NK-92 treated with Interleukin-12 subunit alpha and Interleukin-12 subunit beta, amount 100 ng/mL, for 24 hours (cell line): ENCODE measurements at regions not wholly inside any gene's neighbourhood (a gene's known extent, or its start where the extent isn't known, plus 50 kb on each side); places are given as distances from the start of the nearest gene placed in this dataset.
"Not testable (repeated sequence)": the region's sequence is repeated elsewhere in the genome, so short reads cannot be mapped to it uniquely, and the experiment has no call there.

ENCODE experiments used
- DNase-seq: peaks from one replicate; lab custom pipeline; 2025; lab: John Stamatoyannopoulos, UW

DNA sequence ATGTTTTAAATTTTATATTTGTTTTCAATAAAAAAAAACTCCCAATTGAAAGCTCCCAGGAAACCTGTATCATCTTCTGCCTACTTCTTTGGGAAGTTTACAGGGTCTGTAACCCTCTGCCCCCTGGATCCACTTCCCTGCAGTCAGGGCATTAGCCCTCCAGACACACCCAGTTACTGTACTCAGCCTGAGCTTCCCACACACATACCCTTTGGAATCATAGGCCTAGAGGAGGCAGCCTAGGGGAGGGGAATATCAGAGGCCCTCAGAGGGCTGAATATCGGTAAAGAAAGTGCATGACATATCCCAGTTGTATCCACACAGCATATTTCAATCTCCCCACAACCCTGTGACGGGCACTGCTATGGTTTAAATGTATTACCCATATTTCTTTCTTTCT is 56.2 kb upstream of the TFPI start:
- not testable (repeated sequence) for DNase-seq

DNA sequence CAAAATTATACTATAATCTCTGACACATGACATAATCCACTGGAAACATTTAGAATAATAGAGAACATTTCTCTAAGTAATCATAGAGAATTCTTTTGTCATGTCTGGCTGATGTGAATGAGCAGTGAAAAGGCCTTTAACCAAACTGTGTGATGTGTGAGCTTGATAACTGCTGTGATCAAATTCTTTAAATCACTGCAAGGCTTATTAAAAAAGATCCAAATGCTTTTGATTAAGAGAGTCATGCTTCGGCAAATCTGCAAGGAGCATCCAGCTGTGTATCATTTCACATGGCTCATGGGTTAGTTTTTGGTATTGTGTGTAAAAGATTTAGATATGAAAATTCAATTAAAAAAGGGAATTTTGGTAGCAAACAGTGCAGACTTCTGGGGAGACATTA is 58.6 kb upstream of the TFPI start:
- no peak for DNase-seq

DNA sequence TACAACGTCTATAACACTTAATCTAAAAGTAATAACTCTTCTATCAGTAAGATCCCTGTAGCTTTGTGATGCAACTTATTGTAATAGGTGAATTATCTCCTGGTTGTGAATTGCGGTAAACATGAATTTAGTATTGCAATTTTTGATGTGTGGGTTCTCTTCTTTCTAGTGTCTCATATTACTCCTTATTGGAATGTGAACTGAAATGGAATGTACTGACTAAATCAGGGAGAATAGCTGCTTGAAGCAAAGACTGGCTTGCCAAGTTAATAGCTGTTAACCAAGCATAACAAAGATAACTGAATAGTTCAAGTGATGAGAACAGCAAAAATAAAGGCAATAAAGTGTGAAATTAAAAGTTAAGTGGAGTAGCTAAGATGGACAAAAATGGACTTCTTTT is 60.5 kb upstream of the TFPI start:
- DNase-seq = no peak

DNA sequence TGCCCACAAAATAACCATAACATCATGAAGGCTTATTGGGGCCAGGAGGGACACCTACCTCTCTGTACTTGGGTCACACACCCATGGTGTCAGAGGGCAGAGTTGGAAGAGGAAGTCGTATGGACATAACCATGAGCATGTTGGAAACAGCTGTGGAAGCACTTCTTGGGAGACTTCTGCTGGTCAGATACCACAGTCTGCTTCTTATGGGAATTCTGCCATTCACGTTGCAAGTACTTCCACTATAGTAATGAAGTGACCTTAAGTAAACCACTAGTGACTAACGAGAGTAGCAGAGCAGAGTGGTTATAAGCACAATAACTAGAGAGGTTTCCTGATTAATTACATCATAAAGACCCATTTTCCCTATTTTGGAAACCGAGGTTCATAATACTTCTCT is 61.1 kb upstream of the TFPI start:
- DNase-seq = no peak

DNA sequence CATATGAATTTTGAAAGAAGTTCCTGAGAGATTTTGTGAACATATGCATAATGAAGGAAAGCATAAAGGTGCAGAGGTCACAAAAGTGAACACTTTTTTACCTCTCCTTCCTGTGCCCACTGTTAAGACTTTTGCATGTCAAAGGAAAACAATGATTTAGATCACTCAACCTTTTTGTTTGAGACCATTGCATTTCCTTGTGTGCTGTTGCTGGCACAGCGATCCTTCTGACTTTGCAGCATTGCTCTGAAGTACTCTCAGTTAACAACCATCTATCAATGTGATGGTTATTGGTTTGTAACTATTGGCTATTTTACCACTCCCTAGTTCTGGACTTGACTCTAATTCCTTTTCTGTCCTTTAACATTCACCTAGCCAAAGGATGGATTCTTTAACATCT is 61.7 kb upstream of the TFPI start:
- no peak for DNase-seq

DNA sequence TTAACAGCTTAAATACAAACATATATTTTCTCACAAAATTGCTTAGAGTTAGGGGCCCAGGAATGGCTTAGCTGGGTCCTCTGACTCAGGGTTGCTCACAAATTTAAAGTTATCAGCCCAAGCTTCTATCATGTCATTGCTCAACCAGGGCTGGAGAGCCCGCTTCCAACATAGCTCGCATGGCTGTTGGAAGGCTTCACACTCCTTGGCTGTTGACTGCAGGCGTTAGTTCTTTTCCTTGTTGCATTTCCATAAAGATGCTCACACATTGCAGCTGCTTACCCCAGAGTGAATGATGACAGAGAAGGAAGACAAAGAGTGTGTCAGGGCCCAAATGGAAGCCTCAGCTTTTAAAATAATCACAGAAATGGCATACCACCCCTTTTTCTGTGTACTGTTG is 62.9 kb upstream of the TFPI start:
- no peak for DNase-seq

DNA sequence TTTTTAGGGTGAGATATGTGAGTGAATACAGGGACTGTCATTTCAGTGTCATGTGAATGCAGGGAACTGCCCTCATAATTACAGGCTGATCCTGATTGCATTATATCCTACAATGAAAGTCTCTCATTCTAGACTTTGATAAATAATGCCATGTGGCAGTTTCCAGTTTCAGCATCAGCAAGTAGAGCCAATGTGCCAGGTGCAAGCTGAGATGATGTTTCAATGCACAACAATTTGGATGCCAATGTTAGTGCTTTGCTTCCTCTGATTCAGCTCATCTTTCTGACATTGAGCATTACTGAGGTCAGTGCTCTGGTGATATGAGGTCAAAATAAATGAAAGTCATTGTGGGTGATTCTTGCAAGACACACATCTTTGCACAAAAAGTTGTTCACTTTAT is 63.7 kb upstream of the TFPI start:
- DNase-seq = no peak

DNA sequence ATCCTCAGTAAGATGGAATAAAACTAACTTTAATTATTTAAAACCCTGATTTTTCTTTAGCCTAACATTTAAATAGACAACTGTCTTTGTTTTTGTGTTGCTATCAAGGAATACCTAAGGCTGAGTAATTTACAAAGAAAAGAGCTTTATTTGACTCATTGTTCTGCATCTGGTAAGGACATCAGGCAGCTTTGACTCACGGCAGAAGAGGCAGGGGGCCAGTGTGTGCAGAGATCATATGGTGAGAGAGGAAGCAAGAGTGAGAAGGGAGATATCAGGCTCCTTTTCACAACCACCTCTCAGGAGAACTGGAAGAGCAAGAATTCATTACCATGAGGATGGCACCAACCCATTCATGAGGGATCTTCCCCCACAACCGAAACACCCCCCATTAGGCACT is 64.6 kb upstream of the TFPI start:
- DNase-seq = no peak

DNA sequence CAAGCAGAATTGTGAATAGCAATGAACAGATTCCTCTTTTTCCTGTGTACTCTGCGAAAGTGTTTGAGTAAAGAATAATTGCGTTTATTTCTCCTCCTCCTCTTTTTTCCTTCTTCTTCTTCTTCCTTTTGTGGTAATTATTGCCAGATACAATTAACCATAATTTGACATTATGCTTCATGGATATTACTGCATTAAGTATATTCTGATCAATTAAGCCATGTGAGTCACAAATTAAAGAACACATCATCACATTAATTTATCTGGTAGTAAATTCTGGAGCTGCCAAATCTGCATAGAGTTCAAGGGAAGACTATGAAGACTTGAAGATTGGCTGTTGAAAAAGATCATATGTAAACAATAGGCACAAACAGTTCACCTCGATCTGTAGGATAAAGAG is 72.9 kb upstream of the TFPI start:
- no peak for DNase-seq

DNA sequence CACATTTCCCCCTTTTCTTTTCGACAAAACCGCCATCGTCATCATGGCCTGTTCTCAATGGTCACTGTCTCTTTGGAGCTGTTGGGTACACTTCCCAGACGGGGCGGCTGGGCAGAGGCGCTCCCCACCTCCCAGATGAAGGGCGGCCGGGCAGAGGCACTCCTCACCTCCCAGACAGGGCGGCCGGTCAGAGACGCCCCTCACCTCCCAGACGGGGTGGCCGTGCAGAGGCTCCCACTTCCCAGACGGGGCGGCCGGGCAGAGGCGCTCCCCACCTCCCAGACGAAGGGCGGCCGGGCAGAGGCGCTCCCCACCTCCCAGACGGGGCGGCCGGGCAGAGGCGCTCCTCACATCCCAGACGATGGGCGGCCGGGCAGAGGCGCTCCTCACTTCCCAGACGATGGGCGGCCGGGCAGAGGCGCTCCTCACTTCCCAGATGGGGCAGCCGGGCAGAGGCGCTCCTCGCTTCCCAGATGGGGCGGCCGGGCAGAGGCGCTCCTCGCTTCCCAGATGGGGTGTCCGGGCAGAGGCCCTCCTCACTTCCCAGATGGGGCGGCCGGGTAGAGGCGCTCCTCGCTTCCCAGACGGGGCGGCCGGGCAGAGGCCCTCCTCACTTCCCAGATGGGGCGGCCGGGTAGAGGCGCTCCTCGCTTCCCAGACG is 82.6 kb upstream of the TFPI start:
- not testable (repeated sequence) for DNase-seq

DNA sequence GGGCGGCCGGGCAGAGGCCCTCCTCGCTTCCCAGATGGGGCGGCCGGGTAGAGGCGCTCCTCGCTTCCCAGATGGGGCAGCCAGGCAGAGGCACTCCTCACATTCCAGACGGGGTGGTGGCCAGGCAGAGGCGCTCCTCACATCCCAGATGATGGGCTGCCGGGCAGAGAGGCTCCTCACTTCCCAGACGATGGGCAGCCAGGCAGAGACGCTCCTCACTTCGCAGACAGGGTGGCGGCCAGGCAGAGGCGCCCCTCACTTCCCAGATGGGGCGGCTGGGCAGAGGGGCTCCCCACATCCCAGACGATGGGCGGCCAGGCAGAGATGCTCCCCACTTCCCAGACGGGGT is 83.1 kb upstream of the TFPI start:
- not testable (repeated sequence) for DNase-seq

DNA sequence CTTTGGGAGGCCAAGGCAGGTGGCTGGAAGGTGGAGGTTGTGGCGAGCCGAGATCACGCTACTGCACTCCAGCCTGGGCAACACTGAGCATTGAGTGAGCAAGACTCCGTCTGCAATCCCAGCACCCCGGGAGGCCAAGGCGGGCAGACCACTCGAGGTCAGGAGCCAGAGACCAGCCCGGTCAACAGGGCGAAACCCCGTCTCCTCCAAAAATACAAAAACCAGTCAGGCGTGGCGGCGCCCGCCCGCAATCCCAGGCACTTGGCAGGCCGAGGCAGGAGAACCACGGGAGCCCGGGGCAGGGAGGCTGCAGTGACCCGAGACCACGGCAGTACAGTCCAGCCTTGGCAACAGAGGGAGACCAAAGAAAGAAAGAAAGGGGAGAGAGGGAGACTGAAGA is 83.5 kb upstream of the TFPI start:
- DNase-seq = not testable (repeated sequence)

DNA sequence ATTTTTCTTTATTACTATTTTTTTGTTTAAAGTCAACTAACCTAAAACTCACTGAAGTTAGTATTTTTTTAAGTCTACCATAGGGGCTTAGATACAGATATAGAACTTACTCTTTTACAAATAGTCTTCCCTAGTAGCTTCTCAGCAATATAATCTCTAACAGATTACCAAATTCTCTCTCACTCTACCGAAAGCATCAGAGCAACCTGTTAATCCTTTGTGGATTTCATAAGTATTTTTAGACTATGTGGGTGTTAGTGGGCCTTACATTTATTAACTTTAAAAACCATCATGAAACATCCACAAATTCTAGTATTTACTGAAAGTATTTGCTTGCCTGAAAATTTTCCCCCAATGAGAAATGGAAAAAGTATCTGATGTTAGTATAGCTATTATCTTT is 84.6 kb upstream of the TFPI start:
- DNase-seq = no peak

DNA sequence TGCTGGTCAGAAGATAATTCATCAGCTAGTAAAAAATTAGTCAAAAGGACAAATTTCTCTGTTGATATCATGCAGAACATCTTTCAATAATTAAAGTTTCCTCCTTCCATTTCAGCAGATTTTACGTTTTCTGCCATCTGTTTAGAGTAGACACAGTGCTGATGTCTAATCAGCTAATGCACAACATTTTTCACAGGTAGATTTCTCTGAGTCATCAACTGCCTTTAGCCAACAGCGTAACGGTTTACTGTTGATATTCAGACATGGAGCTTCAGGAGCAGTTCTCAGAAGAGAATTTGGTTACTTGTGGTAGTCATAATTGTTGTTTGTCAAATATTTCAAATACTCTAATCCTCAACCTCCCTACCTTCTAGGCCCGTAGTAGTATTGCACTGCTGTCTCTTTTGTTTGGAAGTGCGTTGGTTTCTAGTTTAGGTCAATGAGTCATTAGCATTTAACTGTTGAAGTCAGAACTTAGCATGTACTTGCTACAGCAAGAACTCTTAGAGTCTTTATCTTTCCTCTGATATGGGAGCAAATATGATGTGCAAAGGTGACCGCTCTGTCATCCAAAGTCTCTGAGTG is 86.8 kb upstream of the TFPI start:
- DNase-seq = no peak

DNA sequence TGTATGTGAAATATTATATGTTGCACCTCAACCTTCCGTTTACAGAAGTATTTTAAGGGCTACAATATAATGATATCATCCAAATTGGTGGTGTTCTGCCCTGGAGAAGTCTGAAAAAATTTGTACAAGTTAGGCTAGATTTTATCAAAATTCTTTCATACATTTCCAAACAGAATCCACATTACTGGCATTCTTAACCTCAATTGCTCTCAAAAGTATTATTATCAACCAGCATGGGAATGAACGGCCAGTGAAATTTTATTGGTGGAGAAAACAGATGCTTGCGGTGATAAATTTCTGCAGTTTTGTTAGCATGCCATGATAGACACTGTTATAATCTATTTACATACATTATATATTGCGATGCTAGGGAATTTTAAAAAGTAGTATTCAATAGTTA is 88.3 kb upstream of the TFPI start:
- DNase-seq = no peak

DNA sequence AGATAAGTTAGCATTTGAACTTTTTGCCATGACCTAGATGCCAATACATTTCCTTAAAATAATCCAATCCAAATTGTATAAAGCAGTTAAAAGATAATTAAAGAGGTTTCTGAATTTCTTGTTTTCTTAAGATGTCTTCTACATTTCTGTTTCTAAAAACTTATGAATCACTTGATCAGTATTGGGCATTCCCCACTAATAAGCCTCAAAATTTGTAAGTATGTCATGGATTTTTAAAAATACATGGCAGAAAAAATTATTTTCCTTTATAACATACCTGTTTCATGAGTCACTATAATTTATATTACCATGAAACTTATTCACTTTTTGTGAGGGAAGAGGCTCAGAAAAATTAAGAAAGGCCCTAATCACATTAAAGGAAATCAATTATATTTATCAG is 90.3 kb upstream of the TFPI start:
- DNase-seq = no peak

DNA sequence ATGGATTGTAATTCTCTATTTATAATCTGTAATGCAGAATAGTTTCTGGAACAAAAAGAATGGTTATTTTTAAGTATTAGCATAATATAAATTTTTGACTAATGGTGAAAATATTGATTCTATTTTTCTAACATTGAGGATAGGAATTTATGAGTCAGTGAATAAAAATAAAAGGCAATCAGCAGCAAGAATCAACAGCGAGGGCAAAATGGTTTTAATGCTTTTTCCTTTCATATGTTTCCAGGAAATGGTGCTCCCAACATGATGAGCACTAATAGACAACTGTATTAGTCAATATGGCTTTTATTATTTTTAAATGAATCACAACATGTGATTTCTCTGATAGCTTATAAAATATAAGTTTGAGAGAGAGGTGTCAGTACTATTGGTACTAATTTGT is 90.7 kb upstream of the TFPI start:
- DNase-seq = no peak

DNA sequence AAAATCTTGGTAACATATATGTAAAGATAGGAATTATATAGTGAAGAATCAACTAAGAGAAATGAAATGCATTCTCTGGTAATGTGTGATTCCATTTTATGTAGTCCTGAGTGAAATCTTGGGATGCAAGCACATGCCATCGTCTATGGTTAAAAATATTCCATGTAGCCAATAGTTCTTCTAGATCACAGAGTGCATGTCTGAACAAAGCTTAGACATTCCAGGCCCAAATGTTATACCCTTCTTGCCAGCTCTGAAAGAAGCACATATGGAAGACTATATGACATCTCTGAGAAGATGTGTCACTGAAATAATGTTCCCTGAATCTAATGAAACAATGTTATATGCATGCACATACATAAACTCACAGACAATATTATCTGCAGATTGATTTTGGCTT is 92.3 kb upstream of the TFPI start:
- DNase-seq = no peak

DNA sequence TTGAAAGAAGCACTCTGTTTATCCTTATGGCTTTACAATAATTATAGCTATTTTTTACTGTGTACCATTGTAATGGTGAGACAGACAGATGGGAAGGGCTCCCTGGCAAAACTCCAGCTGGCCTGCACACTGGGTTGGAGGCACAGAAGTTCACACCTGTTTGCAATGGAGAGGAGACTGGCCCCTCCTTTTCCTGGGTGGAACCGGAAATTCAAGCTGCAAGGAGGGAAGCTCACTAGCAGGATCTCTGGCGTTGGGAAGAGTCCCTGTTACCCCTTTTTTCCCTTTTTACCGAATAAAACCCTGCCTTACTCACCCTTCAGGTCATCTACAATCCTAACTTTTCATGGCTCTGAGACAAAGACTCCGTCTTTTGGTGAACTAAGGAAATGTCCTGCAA is 100.3 kb upstream of the TFPI start:
- DNase-seq = no peak

DNA sequence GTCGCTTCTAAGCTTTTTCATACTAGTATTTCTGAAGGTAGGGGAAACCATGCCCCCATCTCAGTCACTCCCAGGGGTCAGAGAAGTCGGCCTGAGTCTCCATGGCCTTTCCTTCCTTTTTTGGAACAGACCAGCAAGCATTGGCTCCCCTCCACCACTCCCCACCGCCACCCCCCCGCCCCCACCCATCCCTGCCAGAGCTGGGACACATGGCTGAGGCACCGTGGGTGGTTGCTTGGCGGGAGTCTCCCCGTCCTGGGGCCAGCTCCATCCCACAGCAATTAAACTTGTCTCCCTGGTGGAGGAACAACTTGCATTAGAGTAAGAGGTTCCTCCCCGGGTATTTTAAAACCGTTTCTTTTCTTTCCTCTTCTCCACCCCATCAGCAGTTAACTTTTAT is 100.8 kb upstream of the TFPI start:
- no peak for DNase-seq

DNA sequence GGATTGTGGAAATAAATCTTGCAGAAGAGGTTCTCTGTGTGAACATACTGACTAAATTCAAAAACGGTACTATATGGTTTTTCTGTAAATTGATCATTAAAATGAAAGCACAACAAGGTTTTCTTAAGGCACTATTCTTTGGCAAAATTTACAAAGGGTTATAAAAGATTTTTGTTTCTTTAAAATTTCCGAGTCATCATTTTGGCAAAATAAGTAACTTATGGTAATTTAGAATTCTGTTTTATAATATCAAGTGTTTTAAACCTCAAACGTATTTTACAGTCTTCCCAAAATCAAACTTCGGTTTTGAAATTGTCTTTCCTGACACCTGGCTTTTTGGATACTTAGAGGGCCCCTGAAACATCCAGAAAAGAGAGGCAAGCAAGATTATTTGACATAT is 101.9 kb upstream of the TFPI start:
- no peak for DNase-seq

DNA sequence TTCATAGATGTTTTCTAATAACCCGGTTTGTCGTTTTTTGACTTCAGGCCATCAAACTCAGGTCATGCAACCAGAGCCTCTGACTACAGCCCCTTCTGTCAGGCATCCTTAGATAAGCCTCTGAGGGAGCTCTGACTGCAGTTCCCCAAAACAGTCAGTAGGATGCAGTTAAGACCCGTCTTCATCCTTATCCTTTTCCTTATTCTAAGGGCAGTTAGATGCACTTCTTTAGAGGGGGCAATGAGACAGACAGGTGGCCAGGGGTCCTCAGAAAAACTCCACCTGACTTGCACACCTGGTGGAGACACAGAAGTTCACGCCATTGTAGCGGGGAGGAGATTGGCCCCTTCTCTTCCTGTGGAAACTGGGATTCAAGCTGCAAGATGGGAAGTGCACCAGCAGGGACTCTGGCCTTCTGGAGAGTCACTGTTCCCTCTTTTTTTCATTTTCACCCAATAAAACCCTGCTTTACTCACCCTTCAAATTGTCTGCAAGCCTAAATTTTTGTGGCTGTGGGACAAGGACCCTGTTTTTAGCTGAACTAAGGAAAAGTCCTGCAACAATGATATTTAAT is 104.8 kb upstream of the TFPI start:
- no peak for DNase-seq

DNA sequence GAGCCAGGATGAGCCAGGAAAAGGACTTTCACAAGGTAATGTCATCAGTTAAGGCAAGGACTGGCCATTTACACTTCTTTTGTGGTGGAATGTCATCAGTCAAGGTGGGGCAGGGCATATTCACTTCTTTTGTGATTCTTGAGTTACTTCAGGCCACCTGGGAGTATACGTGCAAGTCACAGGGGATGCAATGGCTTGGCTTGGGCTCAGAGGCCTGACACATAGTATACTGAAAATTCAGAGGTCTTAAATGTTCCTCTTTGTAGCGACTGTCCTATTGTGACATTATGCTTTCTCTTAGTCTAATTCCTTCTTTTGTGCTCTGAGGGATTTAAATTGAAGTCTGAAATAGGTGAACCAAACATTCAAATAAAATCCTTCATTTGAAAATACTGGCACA is 121.8 kb upstream of the TFPI start:
- not testable (repeated sequence) for DNase-seq

DNA sequence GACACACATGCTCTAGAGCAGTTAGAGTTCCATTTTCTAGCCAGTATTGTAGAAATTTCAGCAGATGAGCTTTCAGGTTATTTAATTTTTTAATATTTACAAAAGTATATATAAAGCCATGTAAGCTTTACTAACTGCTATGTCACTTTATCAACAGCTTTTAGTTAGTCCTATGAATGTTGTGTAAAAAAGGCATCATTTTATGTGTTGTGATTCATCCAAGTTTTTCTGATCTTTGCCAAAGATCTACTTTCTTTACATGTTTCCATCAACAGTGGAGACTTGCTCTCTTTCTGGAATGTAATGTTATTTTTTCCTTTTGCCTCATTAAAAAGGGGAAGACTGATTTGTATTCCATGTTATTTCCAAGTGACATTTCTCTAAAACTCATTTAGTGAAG is 125.2 kb upstream of the TFPI start:
- DNase-seq = no peak
